ENCODE measurements at regions not wholly inside any gene's neighbourhood (a gene's known extent, or its start where the extent isn't known, plus 50 kb on each side); places are given as distances from the start of the nearest gene placed in this dataset.

GRCh38 chr3:43994657-43995546, 246.8 kb upstream of the TOPAZ1 start:
- 1 to 2% methylated on average over 34 to 73 of the region's 73 CpGs for WGBS, 2 experiments (ENCODE audit: insufficient coverage in 1 of 2, insufficient read length in 1 of 2)
- H3K9me3 Mint-ChIP-seq: peaks cover 13% of the 10 kb centered on the region
- Histone ChIP-seq H3K27ac (ENCODE audit: low read depth, low read length) (no peak overlapping the region), H3K9me3 (ENCODE audit: control insufficient read depth, low read length) (no peaks in the 10 kb centered on the region), H3K27me3 (ENCODE audit: control insufficient read depth, insufficient read depth, low read length, poor library complexity, severe bottlenecking) (peaks cover 81% of the 10 kb centered on the region), H3K9ac (ENCODE audit: extremely low read depth, low read length, poor library complexity, severe bottlenecking) (no peak overlapping the region), H3K4me1 (ENCODE audit: control insufficient read depth, insufficient read depth, low read length) (no peaks in the 10 kb centered on the region), H3K4me3 (ENCODE audit: low read length) (peak overlapping the region; percentile 75), H3K36me3 (ENCODE audit: control insufficient read depth, insufficient read depth, low read length) (no peaks in the 10 kb centered on the region)
- no peak overlapping the region for H3K27ac Mint-ChIP-seq
- peaks cover 90% of the 10 kb centered on the region for H3K27me3 Mint-ChIP-seq (ENCODE audit: insufficient read depth)
- DNase-seq: peak; percentile 80
- H3K4me3 Mint-ChIP-seq: peak overlapping the region; percentile 59
- peaks cover 33% of the 10 kb centered on the region for H3K4me1 Mint-ChIP-seq
- no peaks in the 10 kb centered on the region for H3K36me3 Mint-ChIP-seq (ENCODE audit: low read depth)
- TF ChIP-seq, protein P1, sequence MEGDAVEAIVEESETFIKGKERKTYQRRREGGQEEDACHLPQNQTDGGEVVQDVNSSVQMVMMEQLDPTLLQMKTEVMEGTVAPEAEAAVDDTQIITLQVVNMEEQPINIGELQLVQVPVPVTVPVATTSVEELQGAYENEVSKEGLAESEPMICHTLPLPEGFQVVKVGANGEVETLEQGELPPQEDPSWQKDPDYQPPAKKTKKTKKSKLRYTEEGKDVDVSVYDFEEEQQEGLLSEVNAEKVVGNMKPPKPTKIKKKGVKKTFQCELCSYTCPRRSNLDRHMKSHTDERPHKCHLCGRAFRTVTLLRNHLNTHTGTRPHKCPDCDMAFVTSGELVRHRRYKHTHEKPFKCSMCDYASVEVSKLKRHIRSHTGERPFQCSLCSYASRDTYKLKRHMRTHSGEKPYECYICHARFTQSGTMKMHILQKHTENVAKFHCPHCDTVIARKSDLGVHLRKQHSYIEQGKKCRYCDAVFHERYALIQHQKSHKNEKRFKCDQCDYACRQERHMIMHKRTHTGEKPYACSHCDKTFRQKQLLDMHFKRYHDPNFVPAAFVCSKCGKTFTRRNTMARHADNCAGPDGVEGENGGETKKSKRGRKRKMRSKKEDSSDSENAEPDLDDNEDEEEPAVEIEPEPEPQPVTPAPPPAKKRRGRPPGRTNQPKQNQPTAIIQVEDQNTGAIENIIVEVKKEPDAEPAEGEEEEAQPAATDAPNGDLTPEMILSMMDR (conservative IDR thresholded peaks at IDR 0.05): no peak

DNA sequence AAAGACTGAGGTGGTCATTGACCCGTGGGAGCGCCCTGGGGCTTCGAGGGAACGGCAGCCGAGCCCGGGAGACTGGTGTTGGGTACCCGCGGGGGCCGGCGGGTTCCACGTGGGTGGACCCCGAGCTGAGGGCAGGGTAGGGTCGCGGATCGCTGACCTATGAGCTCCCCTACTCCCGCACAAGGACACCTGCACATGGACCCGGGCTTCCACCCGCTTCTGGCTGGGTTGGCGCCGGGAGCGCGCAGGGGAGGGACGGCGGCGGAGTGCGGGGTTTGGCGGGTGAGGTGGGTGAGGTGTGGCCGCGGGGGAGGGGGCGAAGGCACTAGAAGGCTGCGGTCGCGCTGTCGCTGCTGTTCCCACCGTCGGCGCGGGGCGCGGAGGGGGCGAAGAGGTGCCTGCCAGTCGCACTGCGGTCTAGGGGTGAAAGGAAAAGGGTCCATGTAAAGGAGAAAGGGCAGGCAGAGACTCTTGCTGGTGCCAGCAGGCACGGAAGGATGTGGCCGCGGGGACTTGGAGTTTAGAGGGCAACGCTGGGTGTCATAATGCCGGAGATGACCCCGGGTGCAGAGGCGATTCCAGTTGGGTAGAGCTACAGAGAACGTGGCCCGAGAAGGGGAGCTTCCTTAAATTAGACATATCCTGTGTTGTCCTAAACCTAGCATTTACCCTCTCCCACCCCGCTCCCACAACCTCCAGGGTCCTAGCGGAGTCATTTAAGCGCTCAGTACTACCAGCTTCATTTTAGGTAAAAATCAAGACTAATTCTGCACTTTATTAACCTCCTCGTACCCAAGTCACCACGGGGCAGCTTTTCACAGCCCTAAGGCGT, 245.9 kb upstream of the TOPAZ1 start:
- TF ChIP-seq, protein P1 (conservative IDR thresholded peaks at IDR 0.05): no peak
- no peaks in the 10 kb centered on the region for H3K36me3 Mint-ChIP-seq (ENCODE audit: low read depth)
- peaks cover 33% of the 10 kb centered on the region for H3K4me1 Mint-ChIP-seq
- peaks cover 95% of the 10 kb centered on the region for H3K27me3 Mint-ChIP-seq (ENCODE audit: insufficient read depth)
- Histone ChIP-seq H3K27me3 (ENCODE audit: control insufficient read depth, insufficient read depth, low read length, poor library complexity, severe bottlenecking) (peaks cover 89% of the 10 kb centered on the region), H3K9me3 (ENCODE audit: control insufficient read depth, low read length) (no peaks in the 10 kb centered on the region), H3K4me1 (ENCODE audit: control insufficient read depth, insufficient read depth, low read length) (no peaks in the 10 kb centered on the region), H3K4me3 (ENCODE audit: low read length) (peak overlapping the region; percentile 75), H3K9ac (ENCODE audit: extremely low read depth, low read length, poor library complexity, severe bottlenecking) (no peak overlapping the region), H3K27ac (ENCODE audit: low read depth, low read length) (no peak overlapping the region), H3K36me3 (ENCODE audit: control insufficient read depth, insufficient read depth, low read length) (no peaks in the 10 kb centered on the region)
- peaks cover 15% of the 10 kb centered on the region for H3K9me3 Mint-ChIP-seq
- H3K4me3 Mint-ChIP-seq: peak overlapping the region; percentile 59
- 0 to 1% methylated on average over 8 to 58 of the region's 58 CpGs for WGBS, 2 experiments (ENCODE audit: insufficient coverage in 1 of 2, insufficient read length in 1 of 2)
- peak; percentile 76 for DNase-seq
- H3K27ac Mint-ChIP-seq: no peak overlapping the region

DNA sequence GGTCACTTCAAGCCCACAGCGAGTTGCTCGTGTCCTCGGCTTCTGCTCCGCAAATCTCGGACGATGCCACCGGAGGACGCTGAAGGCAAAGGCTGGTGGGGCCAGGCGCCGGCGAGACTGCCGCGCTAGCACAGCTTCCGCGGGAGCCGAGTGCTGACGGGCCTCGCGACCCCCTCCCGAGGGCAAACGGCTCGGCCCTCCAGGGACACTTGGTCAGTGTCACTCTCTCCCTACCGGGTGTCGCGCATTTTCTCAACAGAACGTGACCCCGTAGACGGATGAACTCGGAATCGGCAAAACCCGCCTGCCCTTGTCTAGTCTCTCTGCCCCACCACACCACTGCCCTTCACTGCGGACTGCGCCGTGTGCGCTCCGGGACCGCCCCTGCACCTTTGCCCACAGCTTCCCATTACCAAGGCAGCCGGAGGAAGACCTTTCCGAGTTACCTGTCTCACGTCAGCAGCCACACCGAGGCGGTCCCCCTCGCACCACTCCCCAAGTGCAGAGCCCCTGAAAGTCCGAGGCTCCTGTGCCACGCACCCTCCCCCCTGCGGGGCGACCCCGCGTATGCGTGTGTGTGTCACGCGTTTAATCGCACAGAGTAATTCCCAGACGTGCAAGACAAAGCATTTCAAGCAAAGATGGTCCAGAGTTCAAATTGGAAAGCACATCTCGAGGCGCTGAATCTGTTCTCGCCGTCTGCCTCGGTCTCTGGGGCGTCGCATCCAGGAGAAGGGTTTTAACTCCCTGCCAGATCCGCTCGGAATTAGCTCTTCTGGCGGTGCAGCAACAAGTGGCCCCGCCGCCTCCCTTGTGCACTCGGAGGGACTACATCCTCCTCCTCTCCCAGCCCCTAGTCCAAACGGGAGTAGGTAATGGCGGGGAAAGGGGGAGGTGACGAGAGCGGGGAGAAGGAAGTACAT, 245.0 kb upstream of the TOPAZ1 start:
- peak; percentile 81 for DNase-seq
- Mint-ChIP-seq H3K27me3 (ENCODE audit: insufficient read depth) (peaks cover 95% of the 10 kb centered on the region), H3K36me3 (ENCODE audit: low read depth) (no peaks in the 10 kb centered on the region), H3K27ac (no peak overlapping the region), H3K9me3 (peaks cover 11% of the 10 kb centered on the region), H3K4me1 (peaks cover 33% of the 10 kb centered on the region), H3K4me3 (peak overlapping the region; percentile 59)
- Histone ChIP-seq H3K4me1 (ENCODE audit: control insufficient read depth, insufficient read depth, low read length) (no peaks in the 10 kb centered on the region), H3K9ac (ENCODE audit: extremely low read depth, low read length, poor library complexity, severe bottlenecking) (no peak overlapping the region), H3K36me3 (ENCODE audit: control insufficient read depth, insufficient read depth, low read length) (no peaks in the 10 kb centered on the region), H3K9me3 (ENCODE audit: control insufficient read depth, low read length) (no peaks in the 10 kb centered on the region), H3K27ac (ENCODE audit: low read depth, low read length) (no peak overlapping the region), H3K4me3 (ENCODE audit: low read length) (peak overlapping the region; percentile 75), H3K27me3 (ENCODE audit: control insufficient read depth, insufficient read depth, low read length, poor library complexity, severe bottlenecking) (peaks cover 98% of the 10 kb centered on the region)
- 0 to 1% methylated on average over 35 to 71 of the region's 71 CpGs for WGBS, 2 experiments (ENCODE audit: insufficient coverage in 1 of 2, insufficient read length in 1 of 2)
- TF ChIP-seq, protein P1 (conservative IDR thresholded peaks at IDR 0.05): peak; percentile 35
